ENCODE measurements at regions not wholly inside any gene's neighbourhood (a gene's known extent, or its start where the extent isn't known, plus 50 kb on each side); places are given as distances from the start of the nearest gene placed in this dataset.

DNA sequence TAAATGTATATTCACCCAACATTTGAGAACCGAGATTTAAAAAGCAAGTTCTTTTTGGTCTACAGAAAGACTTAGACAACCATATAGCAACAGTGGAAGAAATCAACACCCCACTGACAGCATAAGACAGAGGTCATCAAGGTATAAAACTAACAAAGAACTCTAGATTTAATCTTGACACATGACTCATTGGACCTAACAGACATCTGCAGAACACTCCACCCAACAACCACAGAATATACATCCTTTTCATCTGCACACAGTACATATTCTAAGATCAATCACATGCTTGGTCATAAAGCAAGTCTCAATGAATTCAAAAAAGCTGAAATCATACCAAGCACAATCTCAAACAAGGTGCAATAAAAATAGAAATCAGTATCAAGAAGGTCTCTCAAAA is 65.8 kb downstream of the SPIN4 start:
- WGBS = 75% methylated on average over 1 of the region's 1 CpG

DNA sequence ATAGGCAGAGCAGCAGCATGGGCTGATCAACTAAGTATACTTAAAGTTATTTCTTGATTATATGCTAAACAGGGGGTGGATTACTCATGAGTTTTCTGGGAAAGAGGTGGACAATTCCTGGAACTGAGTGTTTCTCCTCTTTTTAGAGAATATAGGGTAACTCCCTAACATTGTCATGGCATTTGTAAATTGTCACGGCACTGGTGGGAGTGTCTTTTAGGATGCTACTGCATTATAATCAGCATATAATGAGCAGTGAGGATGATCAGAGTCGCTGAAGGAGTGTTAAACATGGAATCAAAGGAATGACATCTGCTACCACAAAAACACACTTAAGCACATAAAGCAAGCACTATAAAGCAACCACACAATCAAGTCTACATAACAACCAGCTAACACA is 66.5 kb downstream of the SPIN4 start:
- Histone ChIP-seq H2BK5ac (ENCODE audit: low read depth, low read length, poor library complexity, severe bottlenecking) (no peak overlapping the region), H3K9ac (ENCODE audit: low read length) (no peak overlapping the region), H3K27ac (ENCODE audit: low read length, poor library complexity, severe bottlenecking) (no peak overlapping the region), H2BK15ac (ENCODE audit: low read depth, poor library complexity, severe bottlenecking) (no peak overlapping the region), H4K8ac (ENCODE audit: low read length) (no peak overlapping the region), H3K27me3 (ENCODE audit: control insufficient read depth in 1 of 2, insufficient read depth in 1 of 2, low read length in 2 of 2) (no peaks in the 10 kb centered on the region), H3K18ac (ENCODE audit: low read depth in 1 of 2, low read length in 2 of 2) (no peak overlapping the region), H2BK120ac (ENCODE audit: low read depth, low read length) (no peak overlapping the region), H3K79me1 (replicated peaks; ENCODE audit: low read length, poor library complexity, severe bottlenecking) (no peaks in the 10 kb centered on the region), H3K36me3 (ENCODE audit: control insufficient read depth in 1 of 2, insufficient read depth in 2 of 2, low read depth in 1 of 2, low read length in 2 of 2) (no peaks in the 10 kb centered on the region), H2AFZ (ENCODE audit: low read depth, low read length) (no peak overlapping the region), H2AK5ac (ENCODE audit: low read length, severe bottlenecking) (no peak overlapping the region), H3K9me3 (ENCODE audit: control insufficient read depth, low read length) (peaks cover 9% of the 10 kb centered on the region), H2BK12ac (ENCODE audit: low read length in 2 of 2) (no peak overlapping the region), H4K91ac (ENCODE audit: low read length) (no peak overlapping the region), H3K4me2 (ENCODE audit: low read length, poor library complexity, severe bottlenecking) (no peak overlapping the region), H3K14ac (ENCODE audit: low read length in 2 of 2) (no peak overlapping the region), H3K4me3 (ENCODE audit: insufficient read depth in 1 of 2, low read depth in 1 of 2, low read length in 2 of 2) (no peak overlapping the region), H3K4me1 (ENCODE audit: control insufficient read depth, insufficient read depth, low read depth, low read length) (no peaks in the 10 kb centered on the region), H3K4ac (ENCODE audit: low read depth in 1 of 2, low read length in 2 of 2) (no peak overlapping the region), H3K23ac (ENCODE audit: low read length in 2 of 2) (no peak overlapping the region)
- DNase-seq = no peak
- 86% methylated on average over 1 of the region's 2 CpGs for WGBS

More for the DNA sequence above, 65.8 kb downstream of the SPIN4 start:
- H3K4me1 ChIP-seq (ENCODE audit: control insufficient read depth, insufficient read depth, low read depth, low read length) = no peaks in the 10 kb centered on the region
- H3K14ac ChIP-seq (ENCODE audit: low read length in 2 of 2) = no peak overlapping the region
- no peak overlapping the region for H3K4me3 ChIP-seq (ENCODE audit: insufficient read depth in 1 of 2, low read depth in 1 of 2, low read length in 2 of 2)
- no peak overlapping the region for H2BK15ac ChIP-seq (ENCODE audit: low read depth, poor library complexity, severe bottlenecking)
- no peak overlapping the region for H4K8ac ChIP-seq (ENCODE audit: low read length)
- H3K4me2 ChIP-seq (ENCODE audit: low read length, poor library complexity, severe bottlenecking) = no peak overlapping the region
- H3K9me3 ChIP-seq (ENCODE audit: control insufficient read depth, low read length) = peaks cover 9% of the 10 kb centered on the region
- H3K18ac ChIP-seq (ENCODE audit: low read depth in 1 of 2, low read length in 2 of 2) = no peak overlapping the region
- no peak overlapping the region for H2BK5ac ChIP-seq (ENCODE audit: low read depth, low read length, poor library complexity, severe bottlenecking)
- no peak overlapping the region for H2BK120ac ChIP-seq (ENCODE audit: low read depth, low read length)
- H3K79me1 ChIP-seq (replicated peaks; ENCODE audit: low read length, poor library complexity, severe bottlenecking) = no peaks in the 10 kb centered on the region
- no peaks in the 10 kb centered on the region for H3K27me3 ChIP-seq (ENCODE audit: control insufficient read depth in 1 of 2, insufficient read depth in 1 of 2, low read length in 2 of 2)
- no peak overlapping the region for H3K4ac ChIP-seq (ENCODE audit: low read depth in 1 of 2, low read length in 2 of 2)
- H2BK12ac ChIP-seq (ENCODE audit: low read length in 2 of 2) = no peak overlapping the region
- no peak overlapping the region for H2AFZ ChIP-seq (ENCODE audit: low read depth, low read length)
- no peak overlapping the region for H3K9ac ChIP-seq (ENCODE audit: low read length)
- no peak overlapping the region for H3K23ac ChIP-seq (ENCODE audit: low read length in 2 of 2)
- H3K36me3 ChIP-seq (ENCODE audit: control insufficient read depth in 1 of 2, insufficient read depth in 2 of 2, low read depth in 1 of 2, low read length in 2 of 2) = no peaks in the 10 kb centered on the region
- no peak for DNase-seq
- H2AK5ac ChIP-seq (ENCODE audit: low read length, severe bottlenecking) = no peak overlapping the region
- no peak overlapping the region for H4K91ac ChIP-seq (ENCODE audit: low read length)
- no peak overlapping the region for H3K27ac ChIP-seq (ENCODE audit: low read length, poor library complexity, severe bottlenecking)

DNA sequence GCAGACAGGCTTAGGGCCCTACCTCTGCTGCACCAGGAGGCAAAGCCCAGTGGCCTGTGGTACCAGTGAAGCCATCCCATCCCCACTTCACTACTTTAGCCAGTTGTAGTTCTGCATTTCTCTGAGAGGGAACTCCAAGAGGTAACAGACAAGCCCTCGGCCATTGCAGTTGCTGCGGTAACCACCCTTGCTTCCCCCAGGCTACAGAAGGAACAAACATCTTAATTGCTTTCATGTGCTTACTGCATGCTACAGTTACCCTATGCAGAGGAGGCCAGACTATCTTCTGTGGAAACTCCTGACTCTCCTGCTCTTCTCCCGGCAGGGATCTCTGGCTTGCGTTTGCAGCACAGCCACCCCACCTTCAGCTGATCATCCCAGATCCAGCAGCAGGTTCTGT is 67.8 kb downstream of the SPIN4 start:
- 72% methylated on average over 4 of the region's 4 CpGs for WGBS
- Histone ChIP-seq H3K9ac (ENCODE audit: low read length) (no peak overlapping the region), H4K91ac (ENCODE audit: low read length) (no peak overlapping the region), H3K36me3 (ENCODE audit: control insufficient read depth in 1 of 2, insufficient read depth in 2 of 2, low read depth in 1 of 2, low read length in 2 of 2) (no peaks in the 10 kb centered on the region), H2BK12ac (ENCODE audit: low read length in 2 of 2) (no peak overlapping the region), H2AFZ (ENCODE audit: low read depth, low read length) (no peak overlapping the region), H3K27me3 (ENCODE audit: control insufficient read depth in 1 of 2, insufficient read depth in 1 of 2, low read length in 2 of 2) (no peaks in the 10 kb centered on the region), H2AK5ac (ENCODE audit: low read length, severe bottlenecking) (no peak overlapping the region), H3K9me3 (ENCODE audit: control insufficient read depth, low read length) (peaks cover 9% of the 10 kb centered on the region), H2BK120ac (ENCODE audit: low read depth, low read length) (no peak overlapping the region), H3K27ac (ENCODE audit: low read length, poor library complexity, severe bottlenecking) (no peak overlapping the region), H3K4me3 (ENCODE audit: insufficient read depth in 1 of 2, low read depth in 1 of 2, low read length in 2 of 2) (no peak overlapping the region), H2BK15ac (ENCODE audit: low read depth, poor library complexity, severe bottlenecking) (no peak overlapping the region), H3K4me1 (ENCODE audit: control insufficient read depth, insufficient read depth, low read depth, low read length) (no peaks in the 10 kb centered on the region), H3K18ac (ENCODE audit: low read depth in 1 of 2, low read length in 2 of 2) (no peak overlapping the region), H3K23ac (ENCODE audit: low read length in 2 of 2) (no peak overlapping the region), H3K79me1 (replicated peaks; ENCODE audit: low read length, poor library complexity, severe bottlenecking) (no peaks in the 10 kb centered on the region), H3K4ac (ENCODE audit: low read depth in 1 of 2, low read length in 2 of 2) (no peak overlapping the region), H4K8ac (ENCODE audit: low read length) (no peak overlapping the region), H3K14ac (ENCODE audit: low read length in 2 of 2) (no peak overlapping the region), H2BK5ac (ENCODE audit: low read depth, low read length, poor library complexity, severe bottlenecking) (no peak overlapping the region), H3K4me2 (ENCODE audit: low read length, poor library complexity, severe bottlenecking) (no peak overlapping the region)
- DNase-seq = no peak

DNA sequence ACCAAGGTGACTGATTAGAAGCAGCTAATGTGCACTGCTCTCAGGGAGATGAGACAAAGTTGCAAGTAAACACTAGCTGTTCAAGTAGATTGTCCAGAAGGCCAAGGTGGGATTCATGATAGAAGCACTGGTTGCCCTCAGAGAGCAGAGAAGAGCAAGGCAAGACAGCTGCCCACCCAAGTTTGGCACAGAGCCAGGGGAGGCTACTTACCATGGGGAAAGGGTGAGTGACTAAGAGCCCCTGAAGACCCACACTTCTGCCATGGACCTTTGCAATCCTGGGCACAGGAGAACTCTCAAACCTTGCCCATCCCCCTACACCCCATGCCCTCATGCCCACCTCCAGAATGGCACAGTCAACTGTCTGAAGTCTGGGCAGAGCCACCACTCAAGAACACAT is 68.3 kb downstream of the SPIN4 start:
- H4K91ac ChIP-seq (ENCODE audit: low read length) = no peak overlapping the region
- no peak overlapping the region for H4K8ac ChIP-seq (ENCODE audit: low read length)
- H3K14ac ChIP-seq (ENCODE audit: low read length in 2 of 2) = no peak overlapping the region
- H2BK5ac ChIP-seq (ENCODE audit: low read depth, low read length, poor library complexity, severe bottlenecking) = no peak overlapping the region
- H2BK12ac ChIP-seq (ENCODE audit: low read length in 2 of 2) = no peak overlapping the region
- no peak overlapping the region for H3K23ac ChIP-seq (ENCODE audit: low read length in 2 of 2)
- peaks cover 9% of the 10 kb centered on the region for H3K9me3 ChIP-seq (ENCODE audit: control insufficient read depth, low read length)
- DNase-seq = no peak
- no peaks in the 10 kb centered on the region for H3K79me1 ChIP-seq (replicated peaks; ENCODE audit: low read length, poor library complexity, severe bottlenecking)
- H3K9ac ChIP-seq (ENCODE audit: low read length) = no peak overlapping the region
- H2AFZ ChIP-seq (ENCODE audit: low read depth, low read length) = no peak overlapping the region
- H3K4me2 ChIP-seq (ENCODE audit: low read length, poor library complexity, severe bottlenecking) = no peak overlapping the region
- H3K18ac ChIP-seq (ENCODE audit: low read depth in 1 of 2, low read length in 2 of 2) = no peak overlapping the region
- no peak overlapping the region for H3K4ac ChIP-seq (ENCODE audit: low read depth in 1 of 2, low read length in 2 of 2)
- H3K27me3 ChIP-seq (ENCODE audit: control insufficient read depth in 1 of 2, insufficient read depth in 1 of 2, low read length in 2 of 2) = no peaks in the 10 kb centered on the region
- H2BK120ac ChIP-seq (ENCODE audit: low read depth, low read length) = no peak overlapping the region
- no peak overlapping the region for H2BK15ac ChIP-seq (ENCODE audit: low read depth, poor library complexity, severe bottlenecking)
- H3K36me3 ChIP-seq (ENCODE audit: control insufficient read depth in 1 of 2, insufficient read depth in 2 of 2, low read depth in 1 of 2, low read length in 2 of 2) = no peaks in the 10 kb centered on the region
- no peak overlapping the region for H3K4me3 ChIP-seq (ENCODE audit: insufficient read depth in 1 of 2, low read depth in 1 of 2, low read length in 2 of 2)
- H2AK5ac ChIP-seq (ENCODE audit: low read length, severe bottlenecking) = no peak overlapping the region
- H3K4me1 ChIP-seq (ENCODE audit: control insufficient read depth, insufficient read depth, low read depth, low read length) = no peaks in the 10 kb centered on the region
- H3K27ac ChIP-seq (ENCODE audit: low read length, poor library complexity, severe bottlenecking) = no peak overlapping the region

All from mesenchymal stem cell (in vitro differentiated cells and primary cell).